Karpas-422 (cell line): ENCODE measurements at regions not wholly inside any gene's neighbourhood (a gene's known extent, or its start where the extent isn't known, plus 50 kb on each side); places are given as distances from the start of the nearest gene placed in this dataset.

Source experiments
- DNase-seq: peaks from one replicate; pipeline ENCODE4 v3.0.0-alpha.2; 2015
- H2AFZ ChIP-seq: fragments of 200-600 bp; sonication (generic); 2 replicates; pipeline ENCODE4 v1.6.1; 2014; ENCODE audit warnings: antibody characterized with exemption, low read length, mixed read lengths
- H3K27ac ChIP-seq: fragments of 200-600 bp; sonication (generic); 2 replicates; pipeline ENCODE4 v1.5.1; 2014; ENCODE audit warnings: mild to moderate bottlenecking, low read length, moderate library complexity
- H3K27me3 ChIP-seq: fragments of 200-600 bp; sonication (generic); 2 replicates; pipeline ENCODE4 v1.6.1; 2014; ENCODE audit warnings: low read length, mixed read lengths
- H3K36me3 ChIP-seq: fragments of 200-600 bp; sonication (generic); 2 replicates; pipeline ENCODE4 v1.6.1; 2014; ENCODE audit warnings: low read length, mixed read lengths; ENCODE audit not compliant: insufficient read depth
- H3K4me1 ChIP-seq: fragments of 200-600 bp; sonication (generic); 2 replicates; pipeline ENCODE4 v1.6.1; 2014; ENCODE audit warnings: mild to moderate bottlenecking, low read length, mixed read lengths
- H3K4me2 ChIP-seq: fragments of 200-600 bp; sonication (generic); 2 replicates; pipeline ENCODE4 v1.6.1; 2014; ENCODE audit warnings: low read length, low read depth, mild to moderate bottlenecking; ENCODE audit not compliant: poor library complexity, severe bottlenecking
- H3K4me3 ChIP-seq: fragments of 200-600 bp; sonication (generic); 2 replicates; pipeline ENCODE4 v1.5.1; 2014; ENCODE audit warnings: mild to moderate bottlenecking, antibody characterized with exemption, low read length, mixed read lengths
- H3K79me2 ChIP-seq: fragments of 200-600 bp; sonication (generic); 2 replicates; pipeline ENCODE4 v1.6.1; 2014; ENCODE audit warnings: mild to moderate bottlenecking, low read length, mixed read lengths
- H3K9ac ChIP-seq: fragments of 200-600 bp; sonication (generic); 2 replicates; pipeline ENCODE4 v1.6.0; 2014; ENCODE audit warnings: low read length
- H3K9me2 ChIP-seq: fragments of 200-600 bp; sonication (generic), shearing (Covaris generic); replicated peaks from 2 replicates; pipeline ENCODE4 v1.6.0; 2014; ENCODE audit warnings: mild to moderate bottlenecking, low read length, moderate library complexity; ENCODE audit not compliant: insufficient read depth
- H3K9me3 ChIP-seq: fragments of 300-700, 200-600 bp; sonication (generic); 2 replicates; pipeline ENCODE4 v1.6.1; 2014; ENCODE audit warnings: low read length, mixed read lengths
- H4K20me1 ChIP-seq: fragments of 200-600 bp; sonication (generic); 2 replicates; pipeline ENCODE4 v1.6.1; 2014; ENCODE audit warnings: mild to moderate bottlenecking, antibody characterized with exemption, low read length, low read depth; ENCODE audit not compliant: insufficient read depth

GRCh38 chr7:113825832-113826231, 93.0 kb downstream of the PPP1R3A start:
- H3K4me1 ChIP-seq, result no peaks in the 10 kb centered on the region
- no peaks in the 10 kb centered on the region for H3K9me2 ChIP-seq
- no peaks in the 10 kb centered on the region for H4K20me1 ChIP-seq
- no peak overlapping the region for H2AFZ ChIP-seq
- no peak for DNase-seq
- H3K79me2 ChIP-seq, result no peaks in the 10 kb centered on the region
- H3K27me3 ChIP-seq, result no peaks in the 10 kb centered on the region
- peaks cover 5% of the 10 kb centered on the region; the same call in 1 of the 2 replicates for H3K9me3 ChIP-seq
- no peak overlapping the region for H3K27ac ChIP-seq
- no peak overlapping the region for H3K4me3 ChIP-seq
- H3K9ac ChIP-seq, result no peak overlapping the region
- H3K36me3 ChIP-seq, result no peaks in the 10 kb centered on the region
- no peak overlapping the region for H3K4me2 ChIP-seq

DNA sequence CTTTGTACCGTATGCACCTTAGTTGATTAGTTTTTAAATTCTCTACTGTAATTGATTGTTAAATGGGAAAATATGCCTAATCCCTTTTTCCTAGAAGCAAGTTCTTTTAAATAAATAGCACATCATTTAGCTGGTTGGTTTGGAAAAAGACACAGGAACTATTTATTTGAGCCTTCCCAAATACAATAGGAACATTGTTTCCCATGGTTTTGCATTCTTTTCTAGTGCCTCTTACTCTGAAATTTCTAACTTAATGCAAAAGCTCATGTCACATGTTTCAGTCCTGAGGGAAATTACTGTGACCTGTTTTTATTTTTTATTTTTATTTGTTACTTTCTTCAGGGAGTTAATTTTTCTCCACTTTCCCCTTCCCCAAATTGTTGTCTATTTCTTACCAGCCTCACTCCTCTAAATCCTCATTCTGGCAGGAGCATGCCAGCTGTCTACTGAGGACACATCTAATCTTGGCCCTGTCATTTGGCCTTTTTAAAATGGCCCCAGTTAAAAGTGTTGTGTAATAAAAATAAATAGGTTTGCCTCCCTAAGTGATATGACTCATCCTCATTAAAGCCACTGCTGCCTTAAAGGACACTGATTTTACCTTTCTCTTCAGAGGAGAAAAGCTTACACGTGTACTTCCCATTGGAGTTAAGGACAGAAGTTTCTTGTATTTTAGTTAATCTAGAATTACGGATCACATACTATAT, 94.5 kb downstream of the PPP1R3A start:
- Histone ChIP-seq H3K4me3 (no peak overlapping the region), H2AFZ (no peak overlapping the region), H3K9me2 (no peaks in the 10 kb centered on the region), H3K4me1 (no peaks in the 10 kb centered on the region), H3K27me3 (no peaks in the 10 kb centered on the region), H3K79me2 (no peaks in the 10 kb centered on the region), H3K4me2 (no peak overlapping the region), H3K9me3 (peaks cover 5% of the 10 kb centered on the region; the same call in 1 of the 2 replicates), H3K36me3 (no peaks in the 10 kb centered on the region), H3K9ac (no peak overlapping the region), H3K27ac (no peak overlapping the region), H4K20me1 (no peaks in the 10 kb centered on the region)
- no peak for DNase-seq

DNA sequence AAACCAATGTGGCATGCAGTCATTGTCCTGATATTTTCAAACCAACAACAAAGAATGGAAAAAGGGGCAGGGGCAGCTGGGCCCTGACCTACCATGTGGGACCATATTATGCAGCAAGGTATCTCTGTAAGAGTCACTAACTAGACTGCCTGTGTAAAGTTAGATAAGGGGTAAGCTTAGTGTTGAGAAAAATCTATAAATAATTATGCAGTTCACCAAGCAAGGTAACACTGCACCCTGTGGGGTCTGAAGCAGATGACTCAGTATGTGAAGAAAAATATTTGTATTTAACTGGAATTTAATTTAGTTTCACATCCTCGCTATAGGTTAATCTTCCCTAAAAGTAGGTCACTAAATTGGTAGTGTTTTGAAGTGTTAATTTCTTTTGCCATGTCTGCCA, 99.3 kb downstream of the PPP1R3A start:
- no peak for DNase-seq
- H3K27ac ChIP-seq, result no peak overlapping the region
- H3K9me2 ChIP-seq, result no peaks in the 10 kb centered on the region
- no peak overlapping the region for H3K4me3 ChIP-seq
- no peaks in the 10 kb centered on the region for H4K20me1 ChIP-seq
- no peaks in the 10 kb centered on the region for H3K36me3 ChIP-seq
- no peaks in the 10 kb centered on the region for H3K27me3 ChIP-seq
- no peak overlapping the region for H3K4me2 ChIP-seq
- no peaks in the 10 kb centered on the region for H3K79me2 ChIP-seq
- H3K9ac ChIP-seq, result no peak overlapping the region
- H2AFZ ChIP-seq, result no peak overlapping the region
- H3K9me3 ChIP-seq, result no peaks in the 10 kb centered on the region
- no peaks in the 10 kb centered on the region for H3K4me1 ChIP-seq

- Histone ChIP-seq H3K4me1 (no peaks in the 10 kb centered on the region), H3K27ac (no peak overlapping the region), H3K4me3 (no peak overlapping the region), H3K9me2 (no peaks in the 10 kb centered on the region), H3K4me2 (no peak overlapping the region), H2AFZ (no peak overlapping the region), H3K9ac (no peak overlapping the region), H3K27me3 (no peaks in the 10 kb centered on the region), H3K36me3 (no peaks in the 10 kb centered on the region), H4K20me1 (no peaks in the 10 kb centered on the region), H3K79me2 (no peaks in the 10 kb centered on the region), H3K9me3 (no peaks in the 10 kb centered on the region)
- DNase-seq, result no peak
These were observed 102.2 kb downstream of the PPP1R3A start for GRCh38 chr7:113816639-113817038.

GRCh38 chr7:113813471-113813870, 105.3 kb downstream of the PPP1R3A start:
- Histone ChIP-seq H3K4me3 (no peak overlapping the region), H3K36me3 (no peaks in the 10 kb centered on the region), H3K27me3 (no peaks in the 10 kb centered on the region), H3K9ac (no peak overlapping the region), H2AFZ (no peak overlapping the region), H3K27ac (no peak overlapping the region), H3K79me2 (no peaks in the 10 kb centered on the region), H3K4me1 (no peaks in the 10 kb centered on the region), H3K4me2 (no peak overlapping the region), H4K20me1 (no peaks in the 10 kb centered on the region), H3K9me3 (peaks cover 3% of the 10 kb centered on the region; the same call in 1 of the 2 replicates), H3K9me2 (0 out of 2 replicates have a peak, but pooled peaks cover 2% of the 10 kb centered on the region)
- DNase-seq, result no peak

- peaks cover 6% of the 10 kb centered on the region; the same call in 1 of the 2 replicates for H3K9me3 ChIP-seq
- DNase-seq, result no peak
These were observed 106.1 kb downstream of the PPP1R3A start for GRCh38 chr7:113812591-113813255.

DNA sequence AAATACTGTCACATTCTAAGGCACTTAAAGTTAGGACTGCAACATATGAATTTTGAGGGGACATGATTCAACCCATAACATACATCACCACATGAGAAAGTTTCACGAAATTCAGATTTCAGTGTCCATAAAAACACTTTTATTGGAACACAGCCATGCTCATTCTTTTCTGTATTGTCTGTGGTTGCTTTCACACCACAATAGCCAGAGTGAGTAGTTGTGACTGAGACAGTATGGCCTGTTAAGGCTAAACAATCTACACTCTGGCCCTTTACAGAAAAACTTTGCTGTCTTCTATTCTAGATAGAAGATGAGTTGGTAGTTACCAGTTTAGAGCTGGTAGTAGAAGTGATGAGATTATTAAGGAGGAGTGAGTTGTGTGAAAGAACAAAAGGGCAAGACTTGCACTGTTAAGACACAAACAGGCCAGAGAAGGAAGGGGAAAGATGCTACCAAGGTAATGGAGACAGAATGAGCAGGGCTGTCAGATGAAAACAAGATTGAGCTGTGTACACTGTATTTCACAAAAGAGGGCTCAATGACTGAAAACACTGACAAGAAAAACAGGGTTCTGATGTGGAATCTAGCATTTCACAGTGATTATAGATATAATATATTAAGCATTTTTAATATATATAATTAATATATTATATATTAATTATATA, 108.6 kb downstream of the PPP1R3A start:
- Histone ChIP-seq H3K9me2 (0 out of 2 replicates have a peak, but pooled peaks cover 2% of the 10 kb centered on the region), H2AFZ (no peak overlapping the region)

More at GRCh38 chr7:113812591-113813255, 106.1 kb downstream of the PPP1R3A start:
- no peaks in the 10 kb centered on the region for H3K79me2 ChIP-seq
- no peak overlapping the region for H3K4me3 ChIP-seq
- no peak overlapping the region for H3K4me2 ChIP-seq
- no peaks in the 10 kb centered on the region for H3K36me3 ChIP-seq
- no peak overlapping the region for H2AFZ ChIP-seq
- 0 out of 2 replicates have a peak, but pooled peaks cover 2% of the 10 kb centered on the region for H3K9me2 ChIP-seq
- H3K4me1 ChIP-seq, result no peaks in the 10 kb centered on the region
- no peaks in the 10 kb centered on the region for H4K20me1 ChIP-seq
- no peak overlapping the region for H3K9ac ChIP-seq
- no peak overlapping the region for H3K27ac ChIP-seq
- H3K27me3 ChIP-seq, result no peaks in the 10 kb centered on the region

GRCh38 chr7:113809581-113809980, 109.2 kb downstream of the PPP1R3A start:
- H3K9me3 ChIP-seq, result peaks cover 6% of the 10 kb centered on the region; the same call in 1 of the 2 replicates
- no peaks in the 10 kb centered on the region for H3K4me1 ChIP-seq
- no peak overlapping the region for H3K9ac ChIP-seq
- no peaks in the 10 kb centered on the region for H3K27me3 ChIP-seq
- H4K20me1 ChIP-seq, result no peaks in the 10 kb centered on the region
- H2AFZ ChIP-seq, result no peak overlapping the region
- no peaks in the 10 kb centered on the region for H3K36me3 ChIP-seq
- DNase-seq, result no peak
- H3K79me2 ChIP-seq, result no peaks in the 10 kb centered on the region
- H3K9me2 ChIP-seq, result 0 out of 2 replicates have a peak, but pooled peaks cover 2% of the 10 kb centered on the region
- H3K4me2 ChIP-seq, result no peak overlapping the region
- H3K27ac ChIP-seq, result no peak overlapping the region
- no peak overlapping the region for H3K4me3 ChIP-seq

More for the DNA sequence above, 108.6 kb downstream of the PPP1R3A start:
- no peaks in the 10 kb centered on the region for H3K27me3 ChIP-seq
- no peak overlapping the region for H3K4me3 ChIP-seq
- no peak for DNase-seq
- H3K79me2 ChIP-seq, result no peaks in the 10 kb centered on the region
- no peaks in the 10 kb centered on the region for H3K4me1 ChIP-seq
- H3K27ac ChIP-seq, result no peak overlapping the region
- H4K20me1 ChIP-seq, result no peaks in the 10 kb centered on the region
- H3K4me2 ChIP-seq, result no peak overlapping the region
- no peak overlapping the region for H3K9ac ChIP-seq
- peaks cover 6% of the 10 kb centered on the region; the same call in 1 of the 2 replicates for H3K9me3 ChIP-seq
- no peaks in the 10 kb centered on the region for H3K36me3 ChIP-seq
